Testis (tissue), 2 donors: ENCODE measurements at regions not wholly inside any gene's neighbourhood (a gene's known extent, or its start where the extent isn't known, plus 50 kb on each side); places are given as distances from the start of the nearest gene placed in this dataset.

Source experiments
- DNase-seq: peaks from one replicate; pipeline ENCODE4 v3.0.0-alpha.2; 2019
- H3K27ac ChIP-seq, 2 donors: fragments of 200-600 bp; sonication (generic); one replicate each; pipeline ENCODE4 v1.5.1; 2019
- H3K27me3 ChIP-seq: fragments of 200-600 bp; sonication (generic); one replicate; pipeline ENCODE4 v1.5.1; 2019
- H3K36me3 ChIP-seq: fragments of 200-600 bp; sonication (generic); one replicate; pipeline ENCODE4 v1.5.1; 2017; ENCODE audit warnings: low read depth; ENCODE audit errors: missing control alignments
- H3K4me1 ChIP-seq: fragments of 200-600 bp; sonication (generic); one replicate; pipeline ENCODE4 v1.5.1; 2019
- H3K4me3 ChIP-seq, 2 donors: fragments of 200-600 bp; sonication (generic); one replicate each; pipeline ENCODE4 v1.5.1; 2017 to 2019
- H3K9me3 ChIP-seq: fragments of 200-600 bp; sonication (generic); one replicate; pipeline ENCODE4 v1.5.1; 2017
- POLR2A ChIP-seq: fragments of 450-650 bp; IDR thresholded peaks from one replicate; pipeline ENCODE4 v1.6.1; 2017; ENCODE audit warnings: antibody characterized with exemption, mild to moderate bottlenecking, moderate library complexity
- WGBS, 2 donors: methylation state at CpG; one replicate each; pipeline ENCODE4 v1.1.5; 2018; 5-methylcytosine and 5-hydroxymethylcytosine counted together
- intact Hi-C: fragments of 100-400 bp; cut with DNase I; formaldehyde crosslinking; loops from one replicate; pipeline ENCODE4 v1.15.1; 2023; ENCODE audit warnings: low total_unique reads
- TF ChIP-seq, protein P1 (sequence below), 3 experiments: fragments of 450-650 bp in 2 of 3; fragments of 200-600 bp in 1 of 3; sonication (generic) in 1 of 3; IDR thresholded peaks; one replicate each; pipeline ENCODE4 v1.5.1; 2016 to 2019; ENCODE audit warnings: antibody characterized with exemption in 3 of 3, mild to moderate bottlenecking in 2 of 3, moderate library complexity in 1 of 3

DNA sequence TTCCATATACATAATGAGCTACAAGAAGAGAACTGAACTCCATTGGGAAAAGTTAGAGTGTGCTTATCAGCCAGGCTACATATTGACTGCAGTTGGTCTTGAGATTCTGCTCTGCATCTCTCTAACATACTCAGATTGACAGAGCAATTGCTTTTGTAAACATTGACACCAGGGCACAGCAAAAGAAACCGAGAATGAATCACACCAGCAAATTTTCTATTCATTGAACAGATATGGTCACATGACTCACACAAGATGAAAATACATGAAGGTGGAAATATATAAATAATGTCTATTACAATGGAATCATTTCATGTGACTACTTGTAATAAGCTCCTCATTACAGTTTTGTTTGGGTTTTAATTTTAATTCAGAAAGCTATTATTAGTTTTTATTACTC, 691.9 kb upstream of the TMEFF2 start:
- no peak overlapping the region for H3K27ac ChIP-seq
- 73 to 77% methylated on average over 1 of the region's 1 CpG for whole genome bisulfite sequencing, 2 donors
- intact Hi-C loops = no loop called here
- no peaks in the 10 kb centered on the region for H3K4me1 ChIP-seq
- H3K27me3 ChIP-seq = no peaks in the 10 kb centered on the region
- no peaks in the 10 kb centered on the region for H3K9me3 ChIP-seq
- DNase-seq = no peak
- no peak overlapping the region for H3K4me3 ChIP-seq
- TF ChIP-seq POLR2A = no peak
- TF ChIP-seq, protein P1, sequence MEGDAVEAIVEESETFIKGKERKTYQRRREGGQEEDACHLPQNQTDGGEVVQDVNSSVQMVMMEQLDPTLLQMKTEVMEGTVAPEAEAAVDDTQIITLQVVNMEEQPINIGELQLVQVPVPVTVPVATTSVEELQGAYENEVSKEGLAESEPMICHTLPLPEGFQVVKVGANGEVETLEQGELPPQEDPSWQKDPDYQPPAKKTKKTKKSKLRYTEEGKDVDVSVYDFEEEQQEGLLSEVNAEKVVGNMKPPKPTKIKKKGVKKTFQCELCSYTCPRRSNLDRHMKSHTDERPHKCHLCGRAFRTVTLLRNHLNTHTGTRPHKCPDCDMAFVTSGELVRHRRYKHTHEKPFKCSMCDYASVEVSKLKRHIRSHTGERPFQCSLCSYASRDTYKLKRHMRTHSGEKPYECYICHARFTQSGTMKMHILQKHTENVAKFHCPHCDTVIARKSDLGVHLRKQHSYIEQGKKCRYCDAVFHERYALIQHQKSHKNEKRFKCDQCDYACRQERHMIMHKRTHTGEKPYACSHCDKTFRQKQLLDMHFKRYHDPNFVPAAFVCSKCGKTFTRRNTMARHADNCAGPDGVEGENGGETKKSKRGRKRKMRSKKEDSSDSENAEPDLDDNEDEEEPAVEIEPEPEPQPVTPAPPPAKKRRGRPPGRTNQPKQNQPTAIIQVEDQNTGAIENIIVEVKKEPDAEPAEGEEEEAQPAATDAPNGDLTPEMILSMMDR (IDR thresholded peaks at IDR 0.05) = no peak
- H3K36me3 ChIP-seq = no peaks in the 10 kb centered on the region

DNA sequence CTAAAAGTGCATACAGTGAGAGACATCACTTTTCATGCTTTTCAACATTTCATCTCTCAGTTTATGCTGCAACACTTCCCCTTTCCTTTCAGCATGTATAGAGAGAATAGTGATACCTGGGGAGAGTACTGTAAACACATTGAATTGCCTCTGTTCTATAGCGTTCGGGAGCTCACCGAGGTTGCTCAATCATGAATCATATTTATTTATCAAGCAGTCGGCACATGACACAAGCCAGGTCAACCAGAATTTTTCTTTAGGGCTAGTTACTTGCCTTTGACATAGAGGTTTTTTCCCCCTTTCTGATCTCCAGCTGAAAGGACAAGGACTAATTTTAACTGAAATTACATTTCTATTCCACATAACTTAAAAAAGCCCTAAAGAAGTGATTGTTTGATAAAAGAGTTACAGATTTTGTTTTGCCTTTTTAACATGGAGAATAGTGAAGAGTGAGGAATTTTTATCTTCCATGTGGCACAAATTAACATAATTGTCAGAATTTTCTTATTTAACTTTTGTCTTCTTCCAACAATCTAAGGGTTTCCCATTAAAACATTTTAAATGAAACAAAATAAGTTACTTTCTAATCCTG, 690.9 kb upstream of the TMEFF2 start:
- intact Hi-C loops = no loop called here
- no peak for DNase-seq
- Histone ChIP-seq H3K4me3 (no peak overlapping the region), H3K9me3 (no peaks in the 10 kb centered on the region), H3K4me1 (no peaks in the 10 kb centered on the region), H3K27ac (no peak overlapping the region), H3K36me3 (no peaks in the 10 kb centered on the region), H3K27me3 (no peaks in the 10 kb centered on the region)
- TF ChIP-seq POLR2A = no peak
- 56 to 61% methylated on average over 4 of the region's 4 CpGs for WGBS, 2 donors

DNA sequence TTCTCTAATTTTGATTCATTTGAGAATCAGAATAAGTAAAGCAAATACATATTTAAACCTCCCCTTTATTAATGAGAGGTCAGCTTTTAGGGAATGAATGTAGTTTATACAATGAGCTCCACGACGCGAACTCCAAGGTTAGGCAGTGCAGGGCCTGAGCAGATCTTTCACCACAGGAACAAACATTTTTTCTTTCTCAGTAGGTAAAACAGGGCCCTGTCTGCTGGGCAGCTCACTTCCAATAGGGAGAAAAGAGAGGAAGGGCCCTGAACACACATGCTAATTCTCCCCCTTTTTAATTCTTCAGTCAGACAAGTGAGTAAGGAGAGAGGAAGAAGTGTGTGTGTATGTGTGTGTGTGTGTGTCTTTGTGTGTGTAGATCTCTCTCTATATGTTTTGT, 682.4 kb upstream of the TMEFF2 start:
- TF ChIP-seq, protein P1 (IDR thresholded peaks at IDR 0.05) = no peak
- TF ChIP-seq POLR2A = no peak
- no peaks in the 10 kb centered on the region for H3K36me3 ChIP-seq
- no peaks in the 10 kb centered on the region for H3K4me1 ChIP-seq
- 80 to 92% methylated on average over 3 of the region's 3 CpGs for WGBS, 2 donors
- H3K27me3 ChIP-seq = no peaks in the 10 kb centered on the region
- H3K27ac ChIP-seq = no peak overlapping the region
- H3K4me3 ChIP-seq = no peak overlapping the region
- intact Hi-C loops = no loop called here
- H3K9me3 ChIP-seq = no peaks in the 10 kb centered on the region
- no peak for DNase-seq

DNA sequence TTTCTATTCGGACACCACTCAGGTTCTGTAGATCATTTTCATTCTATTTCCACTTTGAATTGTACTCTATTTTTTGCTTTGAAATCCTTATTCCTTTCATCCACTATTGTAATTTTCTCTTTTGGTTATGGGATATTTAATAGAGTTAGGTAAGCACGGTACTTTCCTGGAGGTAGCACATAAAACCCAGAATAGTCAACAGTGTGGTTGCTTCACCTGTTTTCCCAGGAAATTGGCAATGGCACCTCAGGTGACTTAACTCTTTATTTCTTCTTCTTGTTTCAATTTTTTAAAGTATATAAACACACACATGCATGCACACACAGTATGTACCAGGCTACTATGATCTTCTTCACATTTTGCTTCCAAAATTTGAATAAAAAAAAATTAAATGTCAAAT, 682.0 kb upstream of the TMEFF2 start:
- H3K4me1 ChIP-seq = no peaks in the 10 kb centered on the region
- no peak for DNase-seq
- no peak overlapping the region for H3K27ac ChIP-seq
- H3K9me3 ChIP-seq = no peaks in the 10 kb centered on the region
- H3K36me3 ChIP-seq = no peaks in the 10 kb centered on the region
- H3K27me3 ChIP-seq = no peaks in the 10 kb centered on the region
- TF ChIP-seq POLR2A = no peak
- TF ChIP-seq, protein P1 (IDR thresholded peaks at IDR 0.05) = no peak
- H3K4me3 ChIP-seq = no peak overlapping the region
- intact Hi-C loops = no loop called here
- WGBS, 2 donors = 90 to 92% methylated on average over 2 of the region's 2 CpGs

DNA sequence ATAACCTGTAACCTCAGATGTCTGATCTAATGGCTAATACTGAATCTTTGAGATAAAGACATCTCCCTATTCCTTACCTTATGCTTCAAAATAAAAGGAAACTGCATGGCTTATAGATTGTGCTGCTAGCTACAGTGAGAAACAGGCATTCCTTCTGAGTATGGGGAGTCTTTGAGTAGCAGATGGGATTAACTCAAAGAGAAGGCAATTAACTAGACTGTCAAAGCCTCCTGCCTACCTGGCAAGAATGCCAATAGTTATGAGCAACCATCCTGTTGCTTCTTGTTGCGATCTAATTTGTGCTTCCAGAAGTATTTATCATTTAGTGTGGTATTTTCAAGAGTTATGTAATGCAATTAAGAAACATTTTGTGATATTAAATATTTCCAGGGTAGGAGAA, 660.0 kb upstream of the TMEFF2 start:
- intact Hi-C loops = no loop called here
- H3K4me3 ChIP-seq = no peak overlapping the region
- H3K9me3 ChIP-seq = no peaks in the 10 kb centered on the region
- WGBS, 2 donors = 94 to 95% methylated on average over 1 of the region's 1 CpG
- no peaks in the 10 kb centered on the region for H3K4me1 ChIP-seq
- H3K36me3 ChIP-seq = no peaks in the 10 kb centered on the region
- no peak for TF ChIP-seq POLR2A
- TF ChIP-seq, protein P1 (IDR thresholded peaks at IDR 0.05) = no peak
- no peak overlapping the region for H3K27ac ChIP-seq
- no peaks in the 10 kb centered on the region for H3K27me3 ChIP-seq
- no peak for DNase-seq
